NCI-H510A treated with DMSO at 0.1 percent for 48 hours (cell line): ENCODE measurements at regions not wholly inside any gene's neighbourhood (a gene's known extent, or its start where the extent isn't known, plus 50 kb on each side); places are given as distances from the start of the nearest gene placed in this dataset.

Source experiments
- DNase-seq: peaks from one replicate; lab custom pipeline; 2025; lab: John Stamatoyannopoulos, UW

DNA sequence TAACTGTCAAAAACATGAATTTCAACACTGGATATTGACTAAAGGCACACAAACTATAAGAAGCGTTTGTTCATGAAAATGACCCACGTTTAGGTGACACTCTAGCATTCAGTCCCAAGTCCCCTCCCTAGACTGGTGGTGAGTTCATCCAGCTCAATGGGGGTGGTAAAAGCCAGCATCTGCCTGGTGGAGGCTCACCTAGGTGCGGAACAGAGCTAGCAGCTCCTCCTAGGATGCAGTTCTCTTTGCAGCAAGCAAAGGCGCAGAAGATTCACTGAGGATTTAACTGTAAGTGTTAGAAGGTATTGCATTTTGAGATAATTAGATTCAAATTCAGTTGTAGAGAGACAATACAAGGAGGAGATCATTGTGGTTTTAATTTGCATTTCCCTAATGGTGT lies 87.6 kb downstream of the VSTM2A start:
- no peak for DNase-seq

DNA sequence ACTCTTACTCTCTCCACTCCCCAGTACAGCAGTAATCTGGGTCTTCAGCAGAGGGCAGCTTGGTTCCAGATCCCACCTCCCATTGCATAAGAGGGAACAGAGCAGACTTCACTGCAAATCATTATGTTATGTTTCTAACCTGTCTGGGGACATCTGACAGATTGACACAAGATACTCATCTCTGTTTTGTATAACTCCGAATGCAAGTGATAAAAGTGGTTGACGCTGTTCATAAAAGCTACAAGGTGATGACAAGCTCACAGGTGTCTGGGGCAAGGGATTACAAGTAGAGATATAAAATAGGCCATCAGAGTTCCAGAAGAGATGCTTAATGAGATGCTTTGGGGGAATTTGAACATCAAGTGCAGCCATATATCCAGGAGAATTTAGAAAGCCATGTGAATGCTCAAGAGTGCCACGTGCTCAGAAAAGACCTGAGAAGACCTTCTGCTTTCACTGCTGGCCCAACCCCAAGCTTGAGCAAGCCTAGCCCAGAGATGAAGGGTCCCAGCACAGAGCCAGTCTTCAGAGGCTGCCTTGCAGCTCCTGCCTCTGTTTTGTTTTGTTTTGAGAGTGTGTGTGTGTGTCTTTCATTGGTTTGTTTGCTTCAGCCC lies 80.6 kb downstream of the VSTM2A start:
- DNase-seq: no peak
